ENCODE measurements at regions not wholly inside any gene's neighbourhood (a gene's known extent, or its start where the extent isn't known, plus 50 kb on each side); places are given as distances from the start of the nearest gene placed in this dataset.

GRCh38 chr1:56225964-56226815 is 353.2 kb downstream of the PLPP3 start:
- no peak for TF ChIP-seq CTCF (IDR thresholded peaks at IDR 0.05)
- no peak for TF ChIP-seq POLR2A (IDR thresholded peaks at IDR 0.05)

Measured in testis (tissue), 2 donors.